ENCODE measurements at regions not wholly inside any gene's neighbourhood (a gene's known extent, or its start where the extent isn't known, plus 50 kb on each side); places are given as distances from the start of the nearest gene placed in this dataset.

DNA sequence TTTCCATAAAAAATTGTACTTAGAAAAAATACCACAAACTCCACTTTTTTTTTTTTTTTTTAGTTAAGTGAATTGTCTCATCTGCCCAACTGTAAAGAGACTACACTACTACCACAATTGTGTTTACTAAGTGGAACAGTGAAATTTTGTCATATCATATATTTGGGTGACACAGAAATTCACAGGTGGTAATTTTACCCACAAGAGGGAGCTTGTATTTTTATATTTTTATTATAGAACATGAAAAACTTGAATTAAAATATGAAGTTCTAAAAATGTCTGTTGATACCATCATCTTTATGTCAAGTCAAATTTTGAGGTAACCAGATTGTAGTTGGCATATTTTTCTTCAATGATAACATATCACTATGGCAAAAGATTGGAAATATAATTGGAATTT is 329.4 kb upstream of the SOX5 start:
- Histone ChIP-seq H3K27ac (ENCODE audit: low read depth, low read length) (no peak overlapping the region), H3K36me3 (ENCODE audit: control insufficient read depth, insufficient read depth, low read length) (no peaks in the 10 kb centered on the region), H3K27me3 (ENCODE audit: control insufficient read depth, insufficient read depth, low read length) (no peaks in the 10 kb centered on the region), H3K9ac (ENCODE audit: low read length) (no peak overlapping the region), H3K4me3 (ENCODE audit: low read length) (no peak overlapping the region), H3K4me1 (ENCODE audit: control insufficient read depth, insufficient read depth, low read length) (no peaks in the 10 kb centered on the region)

DNA sequence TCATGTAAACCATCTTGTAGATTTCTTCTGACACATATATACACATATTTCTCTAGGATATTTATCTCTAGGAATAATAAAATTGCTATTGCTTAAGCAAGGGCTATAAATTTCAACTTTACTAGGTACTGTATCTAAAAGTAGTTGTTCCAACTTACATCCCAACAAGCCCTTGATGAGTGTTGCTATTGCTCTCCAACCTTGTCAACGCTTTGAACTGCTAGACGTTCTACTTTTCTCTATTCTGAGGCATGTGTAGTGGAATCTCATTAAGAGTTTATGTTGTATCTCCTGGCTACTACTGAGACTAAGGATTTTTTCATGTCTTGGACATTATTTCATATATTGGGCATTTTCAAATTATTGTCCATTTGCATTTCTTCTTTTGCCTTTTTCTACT is 321.5 kb upstream of the SOX5 start:
- H3K4me3 ChIP-seq (ENCODE audit: low read length), result no peak overlapping the region
- H3K4me1 ChIP-seq (ENCODE audit: control insufficient read depth, insufficient read depth, low read length), result no peaks in the 10 kb centered on the region
- no peak overlapping the region for H3K27ac ChIP-seq (ENCODE audit: low read depth, low read length)
- no peaks in the 10 kb centered on the region for H3K36me3 ChIP-seq (ENCODE audit: control insufficient read depth, insufficient read depth, low read length)
- no peak overlapping the region for H3K9ac ChIP-seq (ENCODE audit: low read length)
- H3K27me3 ChIP-seq (ENCODE audit: control insufficient read depth, insufficient read depth, low read length), result no peaks in the 10 kb centered on the region

DNA sequence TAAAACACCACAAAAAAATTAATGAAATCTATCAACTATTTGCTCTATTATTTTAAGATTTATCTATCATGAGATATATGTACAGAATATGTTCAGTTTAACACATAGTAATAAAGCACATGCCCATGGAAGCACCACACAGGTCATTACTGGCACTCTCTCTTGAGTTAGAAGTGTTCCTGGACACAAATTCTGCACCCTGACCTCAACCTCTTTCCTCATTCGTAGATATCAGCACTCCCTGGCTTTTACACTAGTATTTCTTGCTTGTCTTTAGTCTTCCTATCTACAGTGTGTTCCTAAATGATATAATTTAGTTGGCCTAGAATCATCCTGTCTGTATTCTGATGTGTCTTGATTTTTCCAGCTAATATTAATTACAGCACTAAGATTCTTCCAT is 321.0 kb upstream of the SOX5 start:
- no peaks in the 10 kb centered on the region for H3K36me3 ChIP-seq (ENCODE audit: control insufficient read depth, insufficient read depth, low read length)
- no peak overlapping the region for H3K9ac ChIP-seq (ENCODE audit: low read length)
- H3K27ac ChIP-seq (ENCODE audit: low read depth, low read length), result no peak overlapping the region
- H3K4me3 ChIP-seq (ENCODE audit: low read length), result no peak overlapping the region
- no peaks in the 10 kb centered on the region for H3K27me3 ChIP-seq (ENCODE audit: control insufficient read depth, insufficient read depth, low read length)
- H3K4me1 ChIP-seq (ENCODE audit: control insufficient read depth, insufficient read depth, low read length), result no peaks in the 10 kb centered on the region

DNA sequence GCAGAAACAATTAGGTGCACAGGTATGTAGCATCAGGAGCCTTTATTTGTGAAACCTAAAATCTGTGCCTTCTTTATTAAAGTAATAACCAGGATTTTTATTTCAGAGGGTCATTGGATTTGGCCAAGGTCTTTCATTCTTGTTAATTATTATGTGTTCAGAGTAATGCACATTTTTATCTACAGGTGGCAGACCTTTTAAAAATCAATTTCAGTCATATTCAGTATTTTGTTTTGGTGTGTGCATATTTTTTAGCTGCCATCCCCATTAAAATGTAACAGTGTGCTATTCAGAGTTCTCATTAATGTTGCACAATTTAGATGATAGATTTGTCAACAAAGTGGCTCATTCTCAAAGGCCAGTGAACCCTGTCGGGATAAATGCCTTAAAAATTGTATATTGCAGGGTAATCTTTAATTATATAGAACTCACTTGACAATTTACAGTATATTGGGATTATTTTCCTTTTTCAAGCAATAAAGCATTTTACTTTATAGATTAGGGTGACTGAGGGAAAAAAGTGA is 319.3 kb upstream of the SOX5 start:
- no peak overlapping the region for H3K27ac ChIP-seq (ENCODE audit: low read depth, low read length)
- no peak overlapping the region for H3K4me3 ChIP-seq (ENCODE audit: low read length)
- H3K36me3 ChIP-seq (ENCODE audit: control insufficient read depth, insufficient read depth, low read length), result no peaks in the 10 kb centered on the region
- H3K9ac ChIP-seq (ENCODE audit: low read length), result no peak overlapping the region
- no peaks in the 10 kb centered on the region for H3K27me3 ChIP-seq (ENCODE audit: control insufficient read depth, insufficient read depth, low read length)
- no peaks in the 10 kb centered on the region for H3K4me1 ChIP-seq (ENCODE audit: control insufficient read depth, insufficient read depth, low read length)

DNA sequence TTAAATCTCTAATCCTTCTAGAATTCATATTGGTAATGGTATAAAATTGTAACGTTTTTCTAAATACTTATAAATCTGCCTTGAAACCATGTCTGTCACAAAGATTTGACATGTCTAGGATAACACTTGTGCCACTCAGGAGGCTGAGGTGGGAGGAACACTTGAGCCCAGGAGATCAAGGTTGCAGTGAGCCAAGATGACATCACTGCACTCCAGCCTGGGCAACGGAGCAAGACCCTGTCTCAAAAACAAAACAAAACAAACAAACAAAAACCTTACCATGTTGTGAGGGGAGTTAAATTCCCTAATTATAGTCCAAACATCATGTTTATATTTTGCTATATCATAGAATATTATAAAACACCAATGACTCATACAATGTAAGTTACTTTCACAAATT is 317.5 kb upstream of the SOX5 start:
- H3K4me1 ChIP-seq (ENCODE audit: control insufficient read depth, insufficient read depth, low read length), result no peaks in the 10 kb centered on the region
- no peaks in the 10 kb centered on the region for H3K36me3 ChIP-seq (ENCODE audit: control insufficient read depth, insufficient read depth, low read length)
- no peak overlapping the region for H3K4me3 ChIP-seq (ENCODE audit: low read length)
- no peaks in the 10 kb centered on the region for H3K27me3 ChIP-seq (ENCODE audit: control insufficient read depth, insufficient read depth, low read length)
- H3K9ac ChIP-seq (ENCODE audit: low read length), result no peak overlapping the region
- H3K27ac ChIP-seq (ENCODE audit: low read depth, low read length), result no peak overlapping the region

DNA sequence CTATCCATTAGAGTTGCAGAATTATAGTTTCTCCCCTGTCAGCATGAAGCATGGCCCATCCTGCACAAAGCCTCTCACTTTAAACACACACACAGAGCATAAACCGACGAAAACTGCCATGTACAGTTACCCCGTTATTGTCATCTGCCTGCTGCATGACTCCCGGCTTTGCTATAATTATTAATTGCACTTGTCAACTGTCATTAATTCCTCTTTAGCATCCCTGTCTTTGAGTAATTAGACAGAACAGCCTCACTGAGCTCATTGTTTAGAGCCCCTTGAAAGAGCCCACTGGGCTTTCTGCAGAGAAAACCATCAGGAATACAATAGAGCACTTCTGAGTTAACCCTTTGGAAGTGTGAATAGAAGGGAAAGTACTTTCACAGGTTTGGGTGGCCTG is 307.2 kb upstream of the SOX5 start:
- H3K4me1 ChIP-seq (ENCODE audit: control insufficient read depth, insufficient read depth, low read length), result no peaks in the 10 kb centered on the region
- H3K4me3 ChIP-seq (ENCODE audit: low read length), result no peak overlapping the region
- no peak overlapping the region for H3K9ac ChIP-seq (ENCODE audit: low read length)
- H3K27me3 ChIP-seq (ENCODE audit: control insufficient read depth, insufficient read depth, low read length), result no peaks in the 10 kb centered on the region
- no peaks in the 10 kb centered on the region for H3K36me3 ChIP-seq (ENCODE audit: control insufficient read depth, insufficient read depth, low read length)
- no peak overlapping the region for H3K27ac ChIP-seq (ENCODE audit: low read depth, low read length)

DNA sequence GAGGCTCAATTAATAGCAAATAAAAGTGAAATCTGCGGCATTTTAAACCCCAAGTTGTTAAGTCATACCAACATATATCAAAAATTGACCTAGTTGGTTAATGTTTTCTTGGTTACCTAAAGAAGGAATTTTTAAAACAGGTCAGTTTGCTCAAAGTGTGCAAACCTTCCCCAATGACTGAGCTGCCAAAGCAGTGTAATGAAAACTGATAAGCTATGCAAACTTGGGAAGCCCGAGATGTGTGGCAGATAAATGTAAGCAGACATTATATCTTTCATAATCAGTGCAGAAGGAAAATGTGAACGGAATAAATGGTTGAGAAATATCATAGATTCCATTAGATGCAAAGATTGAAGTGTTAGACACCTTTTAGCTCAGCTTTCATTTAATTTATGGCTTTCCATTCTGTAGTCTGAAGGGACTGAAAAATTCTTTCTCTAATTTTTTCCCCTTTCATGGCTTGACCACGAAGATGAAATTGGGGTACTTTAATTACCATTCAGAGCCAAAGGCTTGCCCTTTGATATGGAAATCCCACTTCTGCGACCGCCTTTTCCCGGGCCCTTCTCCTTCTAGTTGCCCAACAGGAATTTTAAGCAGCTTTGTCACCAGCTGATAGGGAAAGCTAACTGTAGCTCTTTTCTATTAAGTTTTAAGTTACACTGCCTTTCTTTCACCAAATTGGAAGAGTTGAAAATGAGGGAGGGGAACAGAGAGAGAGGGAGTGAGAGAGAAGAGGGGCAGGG is 306.6 kb upstream of the SOX5 start:
- Histone ChIP-seq H3K36me3 (ENCODE audit: control insufficient read depth, insufficient read depth, low read length) (no peaks in the 10 kb centered on the region), H3K27ac (ENCODE audit: low read depth, low read length) (no peak overlapping the region), H3K27me3 (ENCODE audit: control insufficient read depth, insufficient read depth, low read length) (no peaks in the 10 kb centered on the region), H3K4me3 (ENCODE audit: low read length) (no peak overlapping the region), H3K9ac (ENCODE audit: low read length) (no peak overlapping the region), H3K4me1 (ENCODE audit: control insufficient read depth, insufficient read depth, low read length) (no peaks in the 10 kb centered on the region)

DNA sequence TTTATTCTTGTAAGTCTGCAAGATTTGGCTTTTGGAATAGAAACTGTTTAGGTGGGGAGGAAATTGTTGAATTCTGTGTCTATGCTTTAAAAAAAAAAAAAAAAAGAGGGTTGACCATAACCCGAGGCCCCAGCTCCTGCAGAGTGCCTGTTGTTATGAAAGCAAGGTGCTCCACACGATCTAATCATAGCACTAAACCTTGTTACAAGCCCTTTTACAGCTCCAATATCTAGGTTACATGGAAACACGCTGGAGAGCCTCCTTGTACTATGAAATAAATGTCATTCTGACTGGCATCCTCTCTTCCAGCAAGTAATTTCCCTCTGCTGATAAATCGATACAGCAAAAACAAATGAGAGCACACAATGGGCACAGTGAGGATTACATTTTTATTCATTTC is 303.1 kb upstream of the SOX5 start:
- Histone ChIP-seq H3K9ac (ENCODE audit: low read length) (no peak overlapping the region), H3K4me3 (ENCODE audit: low read length) (no peak overlapping the region), H3K36me3 (ENCODE audit: control insufficient read depth, insufficient read depth, low read length) (no peaks in the 10 kb centered on the region)

DNA sequence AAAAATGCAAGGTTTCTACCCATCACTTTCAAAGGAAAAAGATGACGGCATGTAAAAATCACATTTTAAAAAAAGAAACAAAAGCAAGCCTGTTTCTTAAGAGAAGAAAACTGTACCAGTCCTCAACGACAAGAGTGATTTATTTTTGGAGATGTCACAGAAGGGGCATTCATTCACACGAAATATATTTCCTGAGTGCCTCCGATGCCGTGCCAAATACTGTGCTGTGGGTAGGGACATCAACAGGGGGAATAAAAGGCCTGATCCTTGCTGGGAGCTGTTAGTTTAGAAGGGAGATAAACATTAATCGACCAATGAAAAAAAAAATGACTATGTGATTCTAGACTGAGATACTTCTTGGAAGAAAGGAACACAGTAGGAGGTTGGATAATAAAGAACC is 297.5 kb upstream of the SOX5 start:
- no peak overlapping the region for H3K9ac ChIP-seq (ENCODE audit: low read length)
- no peaks in the 10 kb centered on the region for H3K4me1 ChIP-seq (ENCODE audit: control insufficient read depth, insufficient read depth, low read length)
- no peaks in the 10 kb centered on the region for H3K36me3 ChIP-seq (ENCODE audit: control insufficient read depth, insufficient read depth, low read length)
- H3K4me3 ChIP-seq (ENCODE audit: low read length), result no peak overlapping the region
- H3K27ac ChIP-seq (ENCODE audit: low read depth, low read length), result no peak overlapping the region
- H3K27me3 ChIP-seq (ENCODE audit: control insufficient read depth, insufficient read depth, low read length), result no peaks in the 10 kb centered on the region

More for the DNA sequence above, 303.1 kb upstream of the SOX5 start:
- H3K4me1 ChIP-seq (ENCODE audit: control insufficient read depth, insufficient read depth, low read length), result no peaks in the 10 kb centered on the region
- H3K27ac ChIP-seq (ENCODE audit: low read depth, low read length), result no peak overlapping the region
- H3K27me3 ChIP-seq (ENCODE audit: control insufficient read depth, insufficient read depth, low read length), result no peaks in the 10 kb centered on the region

DNA sequence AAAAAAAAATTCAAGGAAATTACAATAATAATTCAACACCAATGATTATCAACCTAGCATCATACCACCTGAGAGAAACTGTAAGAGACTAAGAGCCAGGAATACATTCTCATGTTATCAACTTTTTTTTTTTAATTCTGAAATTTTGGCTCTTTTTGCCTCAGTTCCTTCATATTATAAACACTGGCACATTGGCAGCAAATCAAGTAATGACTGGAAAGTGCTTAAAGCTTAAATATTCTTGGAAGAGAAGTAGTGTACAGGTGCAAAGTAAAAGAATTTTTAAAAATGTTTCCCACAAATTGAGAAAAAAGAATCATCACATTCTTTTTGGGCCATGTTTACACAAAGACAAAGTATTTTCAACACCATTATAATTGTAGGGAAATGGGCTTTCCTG is 296.9 kb upstream of the SOX5 start:
- H3K27me3 ChIP-seq (ENCODE audit: control insufficient read depth, insufficient read depth, low read length), result no peaks in the 10 kb centered on the region
- H3K4me1 ChIP-seq (ENCODE audit: control insufficient read depth, insufficient read depth, low read length), result no peaks in the 10 kb centered on the region
- no peak overlapping the region for H3K27ac ChIP-seq (ENCODE audit: low read depth, low read length)
- no peaks in the 10 kb centered on the region for H3K36me3 ChIP-seq (ENCODE audit: control insufficient read depth, insufficient read depth, low read length)
- H3K4me3 ChIP-seq (ENCODE audit: low read length), result no peak overlapping the region
- H3K9ac ChIP-seq (ENCODE audit: low read length), result no peak overlapping the region

DNA sequence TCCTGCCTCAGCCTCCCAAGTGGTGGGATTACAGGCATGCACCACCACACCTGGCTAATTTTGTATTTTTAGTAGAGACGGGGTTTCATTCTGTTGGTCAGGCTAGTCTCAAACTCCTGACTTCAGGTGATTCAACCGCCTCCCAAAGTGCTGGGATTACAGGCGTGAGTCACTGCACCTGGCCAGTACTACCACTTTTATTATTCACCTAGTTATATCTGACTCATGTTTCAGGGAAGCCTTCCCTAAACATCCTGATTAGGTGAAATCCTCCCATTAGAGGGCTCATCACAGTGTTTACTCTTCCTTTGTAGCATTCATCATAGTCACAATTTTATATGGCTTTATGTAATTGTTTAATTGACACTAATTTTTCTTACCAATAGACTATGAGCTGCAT is 295.3 kb upstream of the SOX5 start:
- H3K4me3 ChIP-seq (ENCODE audit: low read length), result no peak overlapping the region
- no peak overlapping the region for H3K27ac ChIP-seq (ENCODE audit: low read depth, low read length)
- H3K9ac ChIP-seq (ENCODE audit: low read length), result no peak overlapping the region
- H3K36me3 ChIP-seq (ENCODE audit: control insufficient read depth, insufficient read depth, low read length), result no peaks in the 10 kb centered on the region
- H3K4me1 ChIP-seq (ENCODE audit: control insufficient read depth, insufficient read depth, low read length), result no peaks in the 10 kb centered on the region
- no peaks in the 10 kb centered on the region for H3K27me3 ChIP-seq (ENCODE audit: control insufficient read depth, insufficient read depth, low read length)

DNA sequence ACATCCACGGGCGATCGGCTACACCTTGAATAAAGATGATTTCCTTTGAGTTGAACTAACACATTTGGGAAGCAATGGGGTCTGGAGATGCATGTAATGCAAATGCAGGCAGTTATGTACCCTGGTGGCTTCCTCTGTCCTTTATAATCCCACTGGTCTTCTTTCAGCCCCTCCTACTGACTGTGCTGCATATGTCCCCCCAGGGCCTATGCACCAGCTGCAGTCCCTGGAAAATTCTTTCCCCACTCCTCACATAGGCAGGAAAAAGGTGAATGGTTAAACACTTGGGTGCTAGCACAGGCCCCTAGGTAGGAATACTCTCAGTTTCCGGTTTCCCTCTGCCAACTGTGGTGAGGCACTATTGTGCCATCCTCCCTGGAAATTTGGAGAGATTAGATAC is 294.8 kb upstream of the SOX5 start:
- H3K27ac ChIP-seq (ENCODE audit: low read depth, low read length), result no peak overlapping the region
- no peak overlapping the region for H3K4me3 ChIP-seq (ENCODE audit: low read length)
- H3K27me3 ChIP-seq (ENCODE audit: control insufficient read depth, insufficient read depth, low read length), result no peaks in the 10 kb centered on the region
- no peaks in the 10 kb centered on the region for H3K36me3 ChIP-seq (ENCODE audit: control insufficient read depth, insufficient read depth, low read length)
- H3K9ac ChIP-seq (ENCODE audit: low read length), result no peak overlapping the region
- H3K4me1 ChIP-seq (ENCODE audit: control insufficient read depth, insufficient read depth, low read length), result no peaks in the 10 kb centered on the region

DNA sequence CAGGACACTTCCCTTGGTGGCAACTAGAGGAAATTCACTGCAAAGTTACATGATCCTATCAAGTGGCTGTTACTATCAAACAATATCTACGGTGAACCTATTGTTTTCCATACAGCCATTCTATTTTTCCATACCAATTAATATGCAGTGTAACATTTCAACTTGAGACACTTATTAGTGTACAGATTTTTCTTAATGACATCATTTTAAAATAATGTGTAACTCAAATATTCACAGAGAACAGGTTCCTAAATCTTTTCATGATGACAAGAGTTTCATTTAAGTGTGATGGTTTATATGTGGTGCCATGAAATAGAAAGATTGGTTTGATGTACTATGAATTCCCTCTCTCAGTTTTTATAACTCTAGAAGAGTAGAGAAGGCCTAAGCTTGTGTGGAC is 291.2 kb upstream of the SOX5 start:
- Histone ChIP-seq H3K27ac (ENCODE audit: low read depth, low read length) (no peak overlapping the region), H3K4me3 (ENCODE audit: low read length) (no peak overlapping the region), H3K27me3 (ENCODE audit: control insufficient read depth, insufficient read depth, low read length) (no peaks in the 10 kb centered on the region), H3K4me1 (ENCODE audit: control insufficient read depth, insufficient read depth, low read length) (no peaks in the 10 kb centered on the region), H3K9ac (ENCODE audit: low read length) (no peak overlapping the region), H3K36me3 (ENCODE audit: control insufficient read depth, insufficient read depth, low read length) (no peaks in the 10 kb centered on the region)
